ENCODE measurements at regions not wholly inside any gene's neighbourhood (a gene's known extent, or its start where the extent isn't known, plus 50 kb on each side); places are given as distances from the start of the nearest gene placed in this dataset.

DNA sequence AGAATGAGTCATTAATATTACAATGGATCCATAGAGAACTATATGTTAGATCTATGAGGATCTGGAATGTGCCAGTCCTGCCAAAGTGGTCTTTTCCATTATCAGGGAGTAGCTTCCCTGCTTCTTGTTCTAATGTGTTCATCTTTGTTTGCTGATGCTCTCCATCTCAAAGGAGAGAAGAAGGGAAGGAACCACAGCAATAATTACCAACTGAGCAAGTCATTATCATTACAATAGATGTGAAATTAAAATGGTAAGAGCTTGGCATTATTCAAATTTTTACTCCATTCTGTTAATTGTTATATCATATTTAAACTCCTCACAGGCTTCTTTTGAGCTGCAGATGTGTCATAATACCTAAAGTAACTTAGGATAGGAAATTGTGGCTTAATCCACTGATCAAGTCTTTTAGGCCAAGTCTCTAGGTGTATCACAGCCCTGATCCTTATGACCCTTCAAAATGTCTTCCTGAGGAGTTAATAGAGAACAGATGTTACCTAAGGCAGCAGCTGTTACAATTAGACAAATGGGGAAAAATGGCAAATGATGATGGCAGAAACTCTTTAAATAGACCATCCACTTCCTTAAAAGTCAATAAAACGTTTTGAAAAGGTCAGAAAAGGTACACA, 1492.7 kb upstream of the IGFBP7 start:
- TF ChIP-seq MIER3 (CRISPR knock-in tag; IDR thresholded peaks at IDR 0.05; ENCODE audit: borderline replicate concordance) = no peak
- TF ChIP-seq TOPORS (CRISPR knock-in tag; IDR thresholded peaks at IDR 0.05) = no peak
- TF ChIP-seq, protein P1, sequence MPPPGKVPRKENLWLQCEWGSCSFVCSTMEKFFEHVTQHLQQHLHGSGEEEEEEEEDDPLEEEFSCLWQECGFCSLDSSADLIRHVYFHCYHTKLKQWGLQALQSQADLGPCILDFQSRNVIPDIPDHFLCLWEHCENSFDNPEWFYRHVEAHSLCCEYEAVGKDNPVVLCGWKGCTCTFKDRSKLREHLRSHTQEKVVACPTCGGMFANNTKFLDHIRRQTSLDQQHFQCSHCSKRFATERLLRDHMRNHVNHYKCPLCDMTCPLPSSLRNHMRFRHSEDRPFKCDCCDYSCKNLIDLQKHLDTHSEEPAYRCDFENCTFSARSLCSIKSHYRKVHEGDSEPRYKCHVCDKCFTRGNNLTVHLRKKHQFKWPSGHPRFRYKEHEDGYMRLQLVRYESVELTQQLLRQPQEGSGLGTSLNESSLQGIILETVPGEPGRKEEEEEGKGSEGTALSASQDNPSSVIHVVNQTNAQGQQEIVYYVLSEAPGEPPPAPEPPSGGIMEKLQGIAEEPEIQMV (CRISPR knock-in tag; IDR thresholded peaks at IDR 0.05; ENCODE audit: low read depth) = no peak
- TF ChIP-seq SALL2 (CRISPR knock-in tag; IDR thresholded peaks at IDR 0.05) = no peak
- no peak for TF ChIP-seq ATF1 (CRISPR knock-in tag; IDR thresholded peaks at IDR 0.05)
- TF ChIP-seq DPF2 (CRISPR knock-in tag; IDR thresholded peaks at IDR 0.05; ENCODE audit: borderline replicate concordance, low read depth) = no peak
- TF ChIP-seq ZBTB1 (CRISPR knock-in tag; IDR thresholded peaks at IDR 0.05; ENCODE audit: borderline replicate concordance) = no peak
- TF ChIP-seq ZFAT (CRISPR knock-in tag; conservative IDR thresholded peaks at IDR 0.05) = no peak
- TF ChIP-seq ZNF496 (CRISPR knock-in tag; IDR thresholded peaks at IDR 0.05; ENCODE audit: insufficient replicate concordance) = no peak
- no peak for TF ChIP-seq KLF16 (CRISPR knock-in tag; IDR thresholded peaks at IDR 0.05)
- in situ Hi-C loops (cut with HindIII; ENCODE audit: extremely low pct_ligation_motif_present, low pct_unique_long_range_greater_than_20kb) = no loop called here
- Histone ChIP-seq H3K4me2 (ENCODE audit: low read depth, low read length) (no peak overlapping the region), H3K36me3 (replicated peaks in 1 of 2; ENCODE audit: control insufficient read depth in 1 of 2, insufficient read depth in 2 of 2, low read length in 2 of 2) (no peaks in the 10 kb centered on the region), H3K9me3 (ENCODE audit: low read length) (peaks cover 18% of the 10 kb centered on the region; the same call in 1 of the 2 replicates), H3K9ac (ENCODE audit: insufficient read depth, low read depth, low read length) (no peak overlapping the region), H3K4me1 (ENCODE audit: insufficient read depth, low read length) (no peaks in the 10 kb centered on the region), H3K79me2 (ENCODE audit: insufficient read depth, low read length) (no peaks in the 10 kb centered on the region), H3K27me3 (ENCODE audit: control insufficient read depth in 1 of 2, insufficient read depth in 2 of 2, low read length in 2 of 2) (no peaks in the 10 kb centered on the region), H3K4me3 (replicated peaks in 1 of 3; ENCODE audit: insufficient read depth in 1 of 3, low read depth in 2 of 3, low read length in 3 of 3) (no peak overlapping the region), H3K27ac (ENCODE audit: extremely low read length, insufficient read depth, low read length) (no peak overlapping the region), H4K20me1 (ENCODE audit: insufficient read depth, low read length) (no peaks in the 10 kb centered on the region), H2AFZ (ENCODE audit: low read length) (no peak overlapping the region)
- FAIRE-seq (no peak), DNase-seq (ENCODE audit: low spot score) (no peak), ATAC-seq (no peak)
- intact Hi-C loops (cut with micrococcal nuclease; ENCODE audit: unreplicated experiment) = no loop called here
- BruUV-seq (replicated peaks) = no TSS peak
- ChIA-PET POLR2A (no interaction called here), CTCF (ENCODE audit: low intra/inter-chr PET ratio, low total read pairs) (no interaction called here)
- WGBS (ENCODE audit: low lambda C conversion rate) = 3% methylated on average over 1 of the region's 1 CpG

All from HepG2 (cell line).